ENCODE measurements at regions not wholly inside any gene's neighbourhood (a gene's known extent, or its start where the extent isn't known, plus 50 kb on each side); places are given as distances from the start of the nearest gene placed in this dataset.

- TF ChIP-seq, protein P1, sequence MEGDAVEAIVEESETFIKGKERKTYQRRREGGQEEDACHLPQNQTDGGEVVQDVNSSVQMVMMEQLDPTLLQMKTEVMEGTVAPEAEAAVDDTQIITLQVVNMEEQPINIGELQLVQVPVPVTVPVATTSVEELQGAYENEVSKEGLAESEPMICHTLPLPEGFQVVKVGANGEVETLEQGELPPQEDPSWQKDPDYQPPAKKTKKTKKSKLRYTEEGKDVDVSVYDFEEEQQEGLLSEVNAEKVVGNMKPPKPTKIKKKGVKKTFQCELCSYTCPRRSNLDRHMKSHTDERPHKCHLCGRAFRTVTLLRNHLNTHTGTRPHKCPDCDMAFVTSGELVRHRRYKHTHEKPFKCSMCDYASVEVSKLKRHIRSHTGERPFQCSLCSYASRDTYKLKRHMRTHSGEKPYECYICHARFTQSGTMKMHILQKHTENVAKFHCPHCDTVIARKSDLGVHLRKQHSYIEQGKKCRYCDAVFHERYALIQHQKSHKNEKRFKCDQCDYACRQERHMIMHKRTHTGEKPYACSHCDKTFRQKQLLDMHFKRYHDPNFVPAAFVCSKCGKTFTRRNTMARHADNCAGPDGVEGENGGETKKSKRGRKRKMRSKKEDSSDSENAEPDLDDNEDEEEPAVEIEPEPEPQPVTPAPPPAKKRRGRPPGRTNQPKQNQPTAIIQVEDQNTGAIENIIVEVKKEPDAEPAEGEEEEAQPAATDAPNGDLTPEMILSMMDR (IDR thresholded peaks at IDR 0.05; ENCODE audit: low read length), result no peak
- TF ChIP-seq EZH2 (optimal IDR thresholded peaks at IDR 0.05; ENCODE audit: low read depth, low read length) (no peak), EZH2phosphoT487 (IDR thresholded peaks at IDR 0.05; ENCODE audit: low read length) (no peak)
Measured at GRCh38 chr3:117346901-117347300, 637.3 kb downstream of the TUSC7 start.

Data from MM.1S (cell line).